ENCODE measurements at regions not wholly inside any gene's neighbourhood (a gene's known extent, or its start where the extent isn't known, plus 50 kb on each side); places are given as distances from the start of the nearest gene placed in this dataset.
A peak's percentile ranks its signal among the peaks of the same experiment; 100 is the strongest.

GRCh38 chr12:30329281-30329680 lies 366.4 kb downstream of the IPO8 start:
- TF ChIP-seq CTCF (IDR thresholded peaks at IDR 0.05; ENCODE audit: poor library complexity, severe bottlenecking) = no peak
- Histone ChIP-seq H3K9me3 (ENCODE audit: severe bottlenecking) (no peaks in the 10 kb centered on the region), H3K36me3 (ENCODE audit: low read depth) (no peaks in the 10 kb centered on the region), H3K27me3 (ENCODE audit: insufficient read depth, poor library complexity, severe bottlenecking) (no peaks in the 10 kb centered on the region), H3K4me1 (ENCODE audit: insufficient read depth, poor library complexity, severe bottlenecking) (no peaks in the 10 kb centered on the region), H3K4me3 (ENCODE audit: severe bottlenecking) (no peak overlapping the region), H3K27ac (ENCODE audit: poor library complexity, severe bottlenecking) (no peak overlapping the region)
- DNase-seq (ENCODE audit: low spot score) (no peak), ATAC-seq (ENCODE audit: low read depth) (peak; percentile 12; the same call in 1 of the 3 replicates)

- no peak for ATAC-seq (ENCODE audit: low read depth)
- TF ChIP-seq CTCF (IDR thresholded peaks at IDR 0.05; ENCODE audit: poor library complexity, severe bottlenecking) = no peak
Observed at GRCh38 chr12:30323008-30323407, 372.7 kb downstream of the IPO8 start.

GRCh38 chr12:30320561-30320960 lies 375.1 kb downstream of the IPO8 start:
- no peaks in the 10 kb centered on the region for H3K27me3 ChIP-seq (ENCODE audit: insufficient read depth, poor library complexity, severe bottlenecking)
- DNase-seq (ENCODE audit: low spot score) = no peak

More at GRCh38 chr12:30323008-30323407, 372.7 kb downstream of the IPO8 start:
- Histone ChIP-seq H3K9me3 (ENCODE audit: severe bottlenecking) (no peaks in the 10 kb centered on the region), H3K27ac (ENCODE audit: poor library complexity, severe bottlenecking) (no peak overlapping the region), H3K4me3 (ENCODE audit: severe bottlenecking) (no peak overlapping the region), H3K4me1 (ENCODE audit: insufficient read depth, poor library complexity, severe bottlenecking) (no peaks in the 10 kb centered on the region), H3K36me3 (ENCODE audit: low read depth) (no peaks in the 10 kb centered on the region), H3K27me3 (ENCODE audit: insufficient read depth, poor library complexity, severe bottlenecking) (no peaks in the 10 kb centered on the region)
- no peak for DNase-seq (ENCODE audit: low spot score)

GRCh38 chr12:30314506-30315100 lies 381.1 kb downstream of the IPO8 start:
- no peak overlapping the region for H3K27ac ChIP-seq (ENCODE audit: poor library complexity, severe bottlenecking)
- no peaks in the 10 kb centered on the region for H3K4me1 ChIP-seq (ENCODE audit: insufficient read depth, poor library complexity, severe bottlenecking)
- no peak for DNase-seq (ENCODE audit: low spot score)
- H3K4me3 ChIP-seq (ENCODE audit: severe bottlenecking) = no peak overlapping the region
- H3K9me3 ChIP-seq (ENCODE audit: severe bottlenecking) = no peaks in the 10 kb centered on the region
- H3K36me3 ChIP-seq (ENCODE audit: low read depth) = no peaks in the 10 kb centered on the region
- ATAC-seq (ENCODE audit: low read depth) = no peak
- no peaks in the 10 kb centered on the region for H3K27me3 ChIP-seq (ENCODE audit: insufficient read depth, poor library complexity, severe bottlenecking)
- TF ChIP-seq CTCF (IDR thresholded peaks at IDR 0.05; ENCODE audit: poor library complexity, severe bottlenecking) = no peak

More at GRCh38 chr12:30320561-30320960, 375.1 kb downstream of the IPO8 start:
- no peak for ATAC-seq (ENCODE audit: low read depth)
- H3K36me3 ChIP-seq (ENCODE audit: low read depth) = no peaks in the 10 kb centered on the region
- no peaks in the 10 kb centered on the region for H3K4me1 ChIP-seq (ENCODE audit: insufficient read depth, poor library complexity, severe bottlenecking)
- H3K4me3 ChIP-seq (ENCODE audit: severe bottlenecking) = no peak overlapping the region
- no peaks in the 10 kb centered on the region for H3K9me3 ChIP-seq (ENCODE audit: severe bottlenecking)
- no peak for TF ChIP-seq CTCF (IDR thresholded peaks at IDR 0.05; ENCODE audit: poor library complexity, severe bottlenecking)
- no peak overlapping the region for H3K27ac ChIP-seq (ENCODE audit: poor library complexity, severe bottlenecking)

GRCh38 chr12:30308010-30308717 lies 387.5 kb downstream of the IPO8 start:
- Histone ChIP-seq H3K4me1 (ENCODE audit: insufficient read depth, poor library complexity, severe bottlenecking) (no peaks in the 10 kb centered on the region), H3K4me3 (ENCODE audit: severe bottlenecking) (no peak overlapping the region), H3K36me3 (ENCODE audit: low read depth) (no peaks in the 10 kb centered on the region), H3K27ac (ENCODE audit: poor library complexity, severe bottlenecking) (no peak overlapping the region), H3K9me3 (ENCODE audit: severe bottlenecking) (no peaks in the 10 kb centered on the region), H3K27me3 (ENCODE audit: insufficient read depth, poor library complexity, severe bottlenecking) (no peaks in the 10 kb centered on the region)
- no peak for ATAC-seq (ENCODE audit: low read depth)
- DNase-seq (ENCODE audit: low spot score) = no peak
- TF ChIP-seq CTCF (IDR thresholded peaks at IDR 0.05; ENCODE audit: poor library complexity, severe bottlenecking) = no peak

Measured in RWPE2 (cell line).